PC-9 (cell line): ENCODE measurements at regions not wholly inside any gene's neighbourhood (a gene's known extent, or its start where the extent isn't known, plus 50 kb on each side); places are given as distances from the start of the nearest gene placed in this dataset.
A peak's percentile ranks its signal among the peaks of the same experiment; 100 is the strongest.

ENCODE experiments used
- BruUV-seq: library from RNA; stranded (reverse); fragments of 400-500 nt; replicated peaks from 2 replicates; lab custom pipeline; 2021; lab: Mats Ljungman, UMichigan
- CTCF ChIA-PET: fragments of 300-600 bp; sonication (Branson Sonifier 250); formaldehyde crosslinking; loops from one replicate; lab custom pipeline; 2022; ENCODE audit warnings: antibody characterized with exemption; lab: Charles Lee
- POLR2A ChIA-PET: fragments of 300-600 bp; sonication (Branson Sonifier 250); formaldehyde crosslinking; loops from one replicate; lab custom pipeline; 2022; ENCODE audit warnings: antibody characterized with exemption; ENCODE audit not compliant: unreplicated experiment; lab: Charles Lee
- DNase-seq, 2 experiments: peaks; one replicate each; pipeline versions ENCODE4 v3.0.0 to v3.0.0-alpha.2; 2015 to 2022; ENCODE audit warnings: mixed read lengths in 1 of 2
- H2AFZ ChIP-seq: fragments of 200-600 bp; sonication (generic); 2 replicates; pipeline ENCODE4 v1.8.1; 2017; ENCODE audit warnings: antibody characterized with exemption
- H3F3A ChIP-seq: fragments of 200-600 bp; sonication (generic); 2 replicates; pipeline ENCODE4 v1.8.1; 2017; ENCODE audit warnings: antibody characterized with exemption, mild to moderate bottlenecking, low read depth; ENCODE audit not compliant: insufficient read depth
- H3K27ac ChIP-seq: fragments of 200-600 bp; sonication (generic); 2 replicates; pipeline ENCODE4 v1.6.1; 2016; ENCODE audit warnings: mixed run types
- H3K27me3 ChIP-seq: fragments of 200-600 bp; sonication (generic); 2 replicates; pipeline ENCODE4 v1.6.1; 2016; ENCODE audit warnings: low read depth, mixed run types; ENCODE audit not compliant: insufficient read depth
- H3K36me3 ChIP-seq: fragments of 200-600 bp; sonication (generic); 2 replicates; pipeline ENCODE4 v1.6.1; 2016; ENCODE audit warnings: low read depth, mixed run types
- H3K4me1 ChIP-seq: fragments of 200-600 bp; sonication (generic); replicated peaks from 2 replicates; pipeline ENCODE4 v1.6.1; 2016; ENCODE audit warnings: mixed run types; ENCODE audit not compliant: insufficient read depth
- H3K4me2 ChIP-seq: fragments of 200-600 bp; sonication (generic); 2 replicates; pipeline ENCODE4 v1.6.1; 2017; ENCODE audit warnings: mixed run types
- H3K4me3 ChIP-seq: fragments of 200-600 bp; sonication (generic); 2 replicates; pipeline ENCODE4 v1.6.1; 2016; ENCODE audit warnings: mixed run types
- H3K79me2 ChIP-seq: fragments of 200-600 bp; sonication (generic); 2 replicates; pipeline ENCODE4 v1.6.1; 2017; ENCODE audit warnings: low read depth, mixed run types
- H3K9me2 ChIP-seq: fragments of 200-600 bp; sonication (generic); 2 replicates; pipeline ENCODE4 v1.8.1; 2017; ENCODE audit warnings: mild to moderate bottlenecking; ENCODE audit not compliant: insufficient read depth
- H3K9me3 ChIP-seq: fragments of 200-600 bp; sonication (generic); 2 replicates; pipeline ENCODE4 v1.8.1; 2016; ENCODE audit warnings: low read depth; ENCODE audit not compliant: insufficient read depth
- H4K20me1 ChIP-seq: fragments of 200-600 bp; sonication (generic); 2 replicates; pipeline ENCODE4 v1.8.1; 2017; ENCODE audit not compliant: insufficient read depth
- EZH2 ChIP-seq: fragments of 200-600 bp; sonication (generic); IDR thresholded peaks from 2 replicates; pipeline ENCODE4 v1.8.0; 2017; ENCODE audit warnings: antibody characterized with exemption, low read depth
- intact Hi-C: fragments of 100-400 bp; cut with micrococcal nuclease; formaldehyde crosslinking; loops from one replicate; pipeline ENCODE4 v1.10.0; 2022; ENCODE audit not compliant: unreplicated experiment
- TF ChIP-seq, protein P1 (sequence below): fragments of 200-600 bp; sonication (generic); conservative IDR thresholded peaks from 2 replicates; pipeline ENCODE4 v1.6.1; 2017; ENCODE audit warnings: mixed run types, antibody characterized with exemption, mild to moderate bottlenecking, moderate library complexity

GRCh38 chr7:113810080-113810744 is 108.6 kb downstream of the PPP1R3A start:
- Histone ChIP-seq H3K9me3 (no peaks in the 10 kb centered on the region), H3K4me3 (no peak overlapping the region), H3K79me2 (no peaks in the 10 kb centered on the region), H4K20me1 (no peaks in the 10 kb centered on the region), H3K9me2 (no peaks in the 10 kb centered on the region; the same call in 1 of the 2 replicates), H3K27me3 (no peaks in the 10 kb centered on the region), H3F3A (no peaks in the 10 kb centered on the region), H3K27ac (no peak overlapping the region), H3K4me2 (no peak overlapping the region), H2AFZ (0 out of 2 replicates have a peak overlapping the region, but pooled peaks have one; percentile 55), H3K4me1 (no peaks in the 10 kb centered on the region), H3K36me3 (no peaks in the 10 kb centered on the region)
- intact Hi-C loops = no loop called here
- POLR2A ChIA-PET = no interaction called here
- BruUV-seq = no TSS peak
- no peak for DNase-seq
- CTCF ChIA-PET = no interaction called here
- TF ChIP-seq EZH2 = no peak
- TF ChIP-seq, protein P1, sequence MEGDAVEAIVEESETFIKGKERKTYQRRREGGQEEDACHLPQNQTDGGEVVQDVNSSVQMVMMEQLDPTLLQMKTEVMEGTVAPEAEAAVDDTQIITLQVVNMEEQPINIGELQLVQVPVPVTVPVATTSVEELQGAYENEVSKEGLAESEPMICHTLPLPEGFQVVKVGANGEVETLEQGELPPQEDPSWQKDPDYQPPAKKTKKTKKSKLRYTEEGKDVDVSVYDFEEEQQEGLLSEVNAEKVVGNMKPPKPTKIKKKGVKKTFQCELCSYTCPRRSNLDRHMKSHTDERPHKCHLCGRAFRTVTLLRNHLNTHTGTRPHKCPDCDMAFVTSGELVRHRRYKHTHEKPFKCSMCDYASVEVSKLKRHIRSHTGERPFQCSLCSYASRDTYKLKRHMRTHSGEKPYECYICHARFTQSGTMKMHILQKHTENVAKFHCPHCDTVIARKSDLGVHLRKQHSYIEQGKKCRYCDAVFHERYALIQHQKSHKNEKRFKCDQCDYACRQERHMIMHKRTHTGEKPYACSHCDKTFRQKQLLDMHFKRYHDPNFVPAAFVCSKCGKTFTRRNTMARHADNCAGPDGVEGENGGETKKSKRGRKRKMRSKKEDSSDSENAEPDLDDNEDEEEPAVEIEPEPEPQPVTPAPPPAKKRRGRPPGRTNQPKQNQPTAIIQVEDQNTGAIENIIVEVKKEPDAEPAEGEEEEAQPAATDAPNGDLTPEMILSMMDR = no peak

- Histone ChIP-seq H3F3A (no peaks in the 10 kb centered on the region), H3K4me3 (no peak overlapping the region), H3K9me3 (no peaks in the 10 kb centered on the region), H3K27me3 (no peaks in the 10 kb centered on the region), H3K9me2 (no peaks in the 10 kb centered on the region; the same call in 1 of the 2 replicates), H3K36me3 (no peaks in the 10 kb centered on the region), H3K4me2 (no peak overlapping the region), H3K79me2 (no peaks in the 10 kb centered on the region), H3K27ac (no peak overlapping the region), H3K4me1 (no peaks in the 10 kb centered on the region), H4K20me1 (no peaks in the 10 kb centered on the region), H2AFZ (no peak overlapping the region)
- TF ChIP-seq EZH2 = no peak
- TF ChIP-seq, protein P1 = no peak
- POLR2A ChIA-PET = no interaction called here
- no TSS peak for BruUV-seq
- CTCF ChIA-PET = no interaction called here
- intact Hi-C loops = no loop called here
- no peak for DNase-seq
Measured at GRCh38 chr7:113809581-113809980, 109.2 kb downstream of the PPP1R3A start.

DNA sequence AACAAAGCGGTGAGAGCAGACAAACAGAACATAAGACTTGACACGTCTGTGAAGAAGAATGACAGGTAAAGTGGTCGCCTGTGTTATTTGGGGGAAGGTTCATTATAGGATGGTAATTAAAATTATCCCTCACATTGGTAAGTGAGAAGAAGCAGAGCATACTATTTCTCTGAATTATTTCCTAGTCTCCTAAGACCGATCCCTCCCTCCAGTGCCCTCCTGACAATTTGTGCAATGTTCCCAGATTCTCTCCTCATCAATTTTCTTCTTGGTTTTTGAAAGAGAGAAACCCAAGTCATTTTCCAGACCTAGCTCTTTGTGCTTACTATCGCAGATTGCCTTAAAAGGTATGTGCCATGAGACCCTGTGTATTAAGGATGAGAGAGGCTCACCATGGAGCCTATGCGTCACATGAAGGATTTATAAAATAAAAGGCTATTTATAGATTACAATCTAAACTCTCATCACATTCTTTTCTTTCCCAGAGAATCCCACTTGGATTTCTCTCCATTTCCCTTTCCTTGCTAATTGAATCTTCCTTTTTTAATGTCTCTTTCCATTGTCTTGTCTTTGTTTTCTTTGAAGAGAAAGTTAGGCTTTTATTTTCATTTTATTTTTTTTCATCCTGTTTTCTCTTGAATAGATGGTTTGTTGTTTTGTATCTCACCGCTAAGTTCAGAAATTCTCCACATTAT is 112.0 kb downstream of the PPP1R3A start:
- TF ChIP-seq, protein P1 = no peak
- TF ChIP-seq EZH2 = no peak
- no peak overlapping the region for H3K4me2 ChIP-seq
- H3K4me1 ChIP-seq = no peaks in the 10 kb centered on the region
- no TSS peak for BruUV-seq
- H3K4me3 ChIP-seq = no peak overlapping the region
- no peaks in the 10 kb centered on the region for H3K36me3 ChIP-seq
- no peaks in the 10 kb centered on the region for H3K27me3 ChIP-seq
- no peaks in the 10 kb centered on the region for H4K20me1 ChIP-seq
- no peaks in the 10 kb centered on the region; the same call in 1 of the 2 replicates for H3K9me2 ChIP-seq
- DNase-seq = no peak
- no peaks in the 10 kb centered on the region for H3K9me3 ChIP-seq
- no peak overlapping the region for H3K27ac ChIP-seq
- H3K79me2 ChIP-seq = no peaks in the 10 kb centered on the region
- no peak overlapping the region for H2AFZ ChIP-seq
- intact Hi-C loops = no loop called here
- H3F3A ChIP-seq = no peaks in the 10 kb centered on the region
- ChIA-PET POLR2A (no interaction called here), CTCF (no interaction called here)
